SH-SY5Y (cell line): ENCODE measurements at regions not wholly inside any gene's neighbourhood (a gene's known extent, or its start where the extent isn't known, plus 50 kb on each side); places are given as distances from the start of the nearest gene placed in this dataset.

ENCODE experiments used
- GATA2 ChIP-seq: IDR thresholded peaks from 2 replicates; pipeline ENCODE4 v1.6.1; 2011; ENCODE audit warnings: mild to moderate bottlenecking, low read depth, low read length
- GATA3 ChIP-seq: IDR thresholded peaks from 2 replicates; pipeline ENCODE4 v1.6.1; 2011; ENCODE audit warnings: low read depth, mild to moderate bottlenecking, low read length, moderate library complexity

DNA sequence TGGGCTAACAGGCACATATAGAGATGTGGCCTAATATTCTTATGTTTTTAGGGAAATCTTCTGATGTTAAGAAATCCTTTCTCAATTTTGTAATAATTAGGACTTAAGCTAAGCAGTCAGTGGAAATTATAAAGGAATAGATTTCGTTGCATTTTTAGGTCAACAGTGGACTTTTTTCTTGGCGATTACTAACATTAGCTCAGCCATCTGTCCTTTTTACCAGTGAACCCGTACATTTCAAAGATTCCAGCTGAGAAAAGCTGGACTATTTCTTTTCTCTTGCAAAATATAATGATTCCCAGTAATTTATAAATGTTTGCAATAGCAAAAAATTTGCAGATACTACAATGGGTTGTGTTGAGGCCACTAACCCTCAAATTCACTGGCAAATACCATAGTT lies 54.9 kb upstream of the CA10 start:
- TF ChIP-seq GATA3 (no peak), GATA2 (no peak)
